WI38 (cell line): ENCODE measurements at regions not wholly inside any gene's neighbourhood (a gene's known extent, or its start where the extent isn't known, plus 50 kb on each side); places are given as distances from the start of the nearest gene placed in this dataset.

Experiments used
- H3K4me3 ChIP-seq: 2 replicates; pipeline ENCODE4 v1.5.1; 2011; ENCODE audit warnings: low read depth, mild to moderate bottlenecking, control low read depth, low read length
- CTCF ChIP-seq: IDR thresholded peaks from 2 replicates; pipeline ENCODE4 v1.5.1; 2012; ENCODE audit warnings: low read depth, mild to moderate bottlenecking, control low read depth, low read length

- no peak for TF ChIP-seq CTCF
- no peak overlapping the region for H3K4me3 ChIP-seq
These were observed 63.9 kb upstream of the RNU6-1 start for GRCh38 chr15:67903708-67904107.

- no peak for TF ChIP-seq CTCF
- no peak overlapping the region for H3K4me3 ChIP-seq
These were observed 65.8 kb upstream of the RNU6-1 start for GRCh38 chr15:67905628-67906027.

- no peak overlapping the region for H3K4me3 ChIP-seq
- TF ChIP-seq CTCF, result no peak
These were observed 66.5 kb upstream of the RNU6-1 start for GRCh38 chr15:67906382-67906781.

- no peak overlapping the region for H3K4me3 ChIP-seq
- TF ChIP-seq CTCF, result no peak
These were observed 67.4 kb upstream of the RNU6-1 start for GRCh38 chr15:67907184-67907723.

- no peak for TF ChIP-seq CTCF
- no peak overlapping the region for H3K4me3 ChIP-seq
These were observed 68.9 kb upstream of the RNU6-1 start for GRCh38 chr15:67908756-67909155.

GRCh38 chr15:67911727-67912126 lies 71.9 kb upstream of the RNU6-1 start:
- no peak overlapping the region for H3K4me3 ChIP-seq
- no peak for TF ChIP-seq CTCF

GRCh38 chr15:67914028-67914427 lies 74.2 kb upstream of the RNU6-1 start:
- H3K4me3 ChIP-seq, result no peak overlapping the region
- no peak for TF ChIP-seq CTCF
